ENCODE measurements at regions not wholly inside any gene's neighbourhood (a gene's known extent, or its start where the extent isn't known, plus 50 kb on each side); places are given as distances from the start of the nearest gene placed in this dataset.
A peak's percentile ranks its signal among the peaks of the same experiment; 100 is the strongest.

GRCh38 chr13:111623743-111624505, 303.5 kb downstream of the TEX29 start:
- peaks cover 0 to 15% (median 0%) of the 10 kb centered on the region in 3 donors for H3K27me3 ChIP-seq
- intact Hi-C loops (cut with DNase I): no loop called here
- no peaks in the 10 kb centered on the region for H3K4me1 ChIP-seq
- no peaks in the 10 kb centered on the region for H3K9me3 ChIP-seq
- no peak for DNase-seq
- 87 to 88% methylated on average over 28 of the region's 28 CpGs for WGBS, 2 donors
- no peak for TF ChIP-seq POLR2A (IDR thresholded peaks at IDR 0.05)
- no peak for TF ChIP-seq POLR2AphosphoS5 (IDR thresholded peaks at IDR 0.05)
- no peak for TF ChIP-seq CTCF (IDR thresholded peaks at IDR 0.05)
- no peak for TF ChIP-seq EP300 (IDR thresholded peaks at IDR 0.05)
- H3K36me3 ChIP-seq: no peaks in the 10 kb centered on the region
- H3K27ac ChIP-seq: no peak overlapping the region
- H3K4me3 ChIP-seq: no peak overlapping the region

- 77 to 86% methylated on average over 13 of the region's 13 CpGs for WGBS, 2 donors
Measured at GRCh38 chr13:111625526-111626315, 305.3 kb downstream of the TEX29 start.

GRCh38 chr13:111626371-111627305, 306.2 kb downstream of the TEX29 start:
- H3K27ac ChIP-seq: no peak overlapping the region
- WGBS, 2 donors: 81 to 84% methylated on average over 18 of the region's 18 CpGs
- H3K4me3 ChIP-seq: no peak overlapping the region
- peaks cover 0 to 11% (median 0%) of the 10 kb centered on the region in 3 donors for H3K27me3 ChIP-seq
- intact Hi-C loops (cut with DNase I): no loop called here
- no peak for DNase-seq
- no peaks in the 10 kb centered on the region for H3K4me1 ChIP-seq
- no peaks in the 10 kb centered on the region for H3K9me3 ChIP-seq
- TF ChIP-seq CTCF (IDR thresholded peaks at IDR 0.05) (no peak), POLR2AphosphoS5 (IDR thresholded peaks at IDR 0.05) (no peak), EP300 (IDR thresholded peaks at IDR 0.05) (no peak), POLR2A (IDR thresholded peaks at IDR 0.05) (no peak)
- H3K36me3 ChIP-seq: no peaks in the 10 kb centered on the region

More at GRCh38 chr13:111625526-111626315, 305.3 kb downstream of the TEX29 start:
- Histone ChIP-seq H3K4me1 (no peaks in the 10 kb centered on the region), H3K36me3 (no peaks in the 10 kb centered on the region), H3K9me3 (no peaks in the 10 kb centered on the region), H3K27ac (no peak overlapping the region), H3K27me3 (peaks cover 0 to 13% (median 0%) of the 10 kb centered on the region in 3 donors), H3K4me3 (no peak overlapping the region)
- DNase-seq: no peak
- intact Hi-C loops (cut with DNase I): no loop called here
- TF ChIP-seq EP300 (IDR thresholded peaks at IDR 0.05): no peak
- TF ChIP-seq POLR2A (IDR thresholded peaks at IDR 0.05): no peak
- TF ChIP-seq CTCF (IDR thresholded peaks at IDR 0.05): no peak
- no peak for TF ChIP-seq POLR2AphosphoS5 (IDR thresholded peaks at IDR 0.05)

- Histone ChIP-seq H3K36me3 (no peaks in the 10 kb centered on the region), H3K9me3 (no peaks in the 10 kb centered on the region), H3K27me3 (peaks cover 0 to 11% (median 0%) of the 10 kb centered on the region in 3 donors), H3K4me1 (no peaks in the 10 kb centered on the region), H3K27ac (no peak overlapping the region), H3K4me3 (no peak overlapping the region)
- peak; percentile 52 for DNase-seq
- intact Hi-C loops (cut with DNase I): no loop called here
- WGBS, 2 donors: 81 to 91% methylated on average over 13 of the region's 13 CpGs
- TF ChIP-seq POLR2AphosphoS5 (IDR thresholded peaks at IDR 0.05) (no peak), CTCF (IDR thresholded peaks at IDR 0.05) (no peak), POLR2A (IDR thresholded peaks at IDR 0.05) (no peak)
Measured at GRCh38 chr13:111627596-111627995, 307.2 kb downstream of the TEX29 start.

Measured in sigmoid colon (tissue), 6 donors.